ENCODE measurements at regions not wholly inside any gene's neighbourhood (a gene's known extent, or its start where the extent isn't known, plus 50 kb on each side); places are given as distances from the start of the nearest gene placed in this dataset.

GRCh38 chr7:106774768-106775551 is 90.1 kb upstream of the PIK3CG start:
- no peak for DNase-seq (ENCODE audit: low spot score, unreplicated experiment)
- Mint-ChIP-seq H3K4me3 (ENCODE audit: low read depth) (no peak overlapping the region), H3K27me3 (no peaks in the 10 kb centered on the region), H3K9me3 (ENCODE audit: low read depth) (peaks cover 4% of the 10 kb centered on the region), H3K36me3 (ENCODE audit: insufficient read depth) (no peaks in the 10 kb centered on the region), H3K4me1 (ENCODE audit: low read depth) (peaks cover 2% of the 10 kb centered on the region), H3K27ac (no peak overlapping the region)
- TF ChIP-seq CTCF (IDR thresholded peaks at IDR 0.05; ENCODE audit: unreplicated experiment), result no peak

- H3K27me3 Mint-ChIP-seq, result no peaks in the 10 kb centered on the region
Observed at GRCh38 chr7:106775552-106775936, 89.5 kb upstream of the PIK3CG start.

GRCh38 chr7:106775975-106776607 is 89.0 kb upstream of the PIK3CG start:
- no peak for TF ChIP-seq CTCF (IDR thresholded peaks at IDR 0.05; ENCODE audit: unreplicated experiment)
- Mint-ChIP-seq H3K4me1 (ENCODE audit: low read depth) (peaks cover 2% of the 10 kb centered on the region), H3K9me3 (ENCODE audit: low read depth) (peaks cover 4% of the 10 kb centered on the region), H3K27ac (no peak overlapping the region), H3K36me3 (ENCODE audit: insufficient read depth) (no peaks in the 10 kb centered on the region), H3K27me3 (no peaks in the 10 kb centered on the region), H3K4me3 (ENCODE audit: low read depth) (no peak overlapping the region)
- DNase-seq (ENCODE audit: low spot score, unreplicated experiment), result no peak

More at GRCh38 chr7:106775552-106775936, 89.5 kb upstream of the PIK3CG start:
- Mint-ChIP-seq H3K36me3 (ENCODE audit: insufficient read depth) (no peaks in the 10 kb centered on the region), H3K4me1 (ENCODE audit: low read depth) (peaks cover 2% of the 10 kb centered on the region), H3K27ac (no peak overlapping the region), H3K9me3 (ENCODE audit: low read depth) (peaks cover 4% of the 10 kb centered on the region), H3K4me3 (ENCODE audit: low read depth) (no peak overlapping the region)
- TF ChIP-seq CTCF (IDR thresholded peaks at IDR 0.05; ENCODE audit: unreplicated experiment), result no peak
- DNase-seq (ENCODE audit: low spot score, unreplicated experiment), result no peak

- no peak for TF ChIP-seq CTCF (IDR thresholded peaks at IDR 0.05; ENCODE audit: unreplicated experiment)
- Mint-ChIP-seq H3K36me3 (ENCODE audit: insufficient read depth) (no peaks in the 10 kb centered on the region), H3K4me1 (ENCODE audit: low read depth) (peaks cover 2% of the 10 kb centered on the region), H3K9me3 (ENCODE audit: low read depth) (peaks cover 4% of the 10 kb centered on the region), H3K27me3 (no peaks in the 10 kb centered on the region), H3K27ac (no peak overlapping the region), H3K4me3 (ENCODE audit: low read depth) (no peak overlapping the region)
- no peak for DNase-seq (ENCODE audit: low spot score, unreplicated experiment)
Observed at GRCh38 chr7:106776618-106777347, 88.3 kb upstream of the PIK3CG start.

GRCh38 chr7:106777674-106778299 is 87.3 kb upstream of the PIK3CG start:
- Mint-ChIP-seq H3K9me3 (ENCODE audit: low read depth) (peaks cover 4% of the 10 kb centered on the region), H3K27ac (no peak overlapping the region), H3K27me3 (no peaks in the 10 kb centered on the region), H3K4me3 (ENCODE audit: low read depth) (no peak overlapping the region), H3K4me1 (ENCODE audit: low read depth) (peaks cover 2% of the 10 kb centered on the region), H3K36me3 (ENCODE audit: insufficient read depth) (no peaks in the 10 kb centered on the region)
- TF ChIP-seq CTCF (IDR thresholded peaks at IDR 0.05; ENCODE audit: unreplicated experiment), result no peak
- DNase-seq (ENCODE audit: low spot score, unreplicated experiment), result no peak
